Type B pancreatic cell (in vitro differentiated cells): ENCODE measurements at regions not wholly inside any gene's neighbourhood (a gene's known extent, or its start where the extent isn't known, plus 50 kb on each side); places are given as distances from the start of the nearest gene placed in this dataset.

Experiments
- DNase-seq: peaks from one replicate; pipeline ENCODE4 v3.0.0; 2021; ENCODE audit warnings: mixed read lengths; ENCODE audit not compliant: unreplicated experiment; ENCODE audit errors: extremely low spot score
- H3K27ac Mint-ChIP-seq: 2 replicates; pipeline ENCODE4 v1.8.0; 2021; ENCODE audit warnings: mild to moderate bottlenecking, mixed read lengths
- H3K27me3 Mint-ChIP-seq: 2 replicates; pipeline ENCODE4 v1.8.0; 2021; ENCODE audit warnings: mixed read lengths
- H3K36me3 Mint-ChIP-seq: 2 replicates; pipeline ENCODE4 v1.8.0; 2021; ENCODE audit warnings: mixed read lengths
- H3K4me1 Mint-ChIP-seq: one replicate; pipeline ENCODE4 v1.8.0; 2021; ENCODE audit warnings: mixed read lengths; ENCODE audit not compliant: unreplicated experiment
- H3K4me3 Mint-ChIP-seq: 2 replicates; pipeline ENCODE4 v1.8.0; 2021; ENCODE audit warnings: mild to moderate bottlenecking, mixed read lengths
- H3K9me3 Mint-ChIP-seq: 2 replicates; pipeline ENCODE4 v1.8.0; 2021; ENCODE audit warnings: mixed read lengths
- CTCF ChIP-seq: fragments of 200-600 bp; sonication (generic); conservative IDR thresholded peaks from 2 replicates; pipeline ENCODE4 v1.5.0; 2021; ENCODE audit warnings: antibody characterized with exemption, mild to moderate bottlenecking

GRCh38 chr1:30196457-30196856 is 526.9 kb downstream of the MATN1 start:
- DNase-seq, result peak; percentile 43
- Mint-ChIP-seq H3K27me3 (peaks cover 14% of the 10 kb centered on the region), H3K36me3 (no peaks in the 10 kb centered on the region), H3K27ac (no peak overlapping the region), H3K9me3 (no peaks in the 10 kb centered on the region), H3K4me1 (peaks cover 20% of the 10 kb centered on the region), H3K4me3 (no peak overlapping the region)
- TF ChIP-seq CTCF, result no peak

- Mint-ChIP-seq H3K4me1 (peaks cover 20% of the 10 kb centered on the region), H3K9me3 (no peaks in the 10 kb centered on the region), H3K4me3 (no peak overlapping the region), H3K27me3 (peaks cover 14% of the 10 kb centered on the region), H3K27ac (no peak overlapping the region), H3K36me3 (no peaks in the 10 kb centered on the region)
- no peak for TF ChIP-seq CTCF
- no peak for DNase-seq
Measured at GRCh38 chr1:30195424-30196134, 527.8 kb downstream of the MATN1 start.

- peaks cover 15% of the 10 kb centered on the region for H3K27me3 Mint-ChIP-seq
- peaks cover 20% of the 10 kb centered on the region for H3K4me1 Mint-ChIP-seq
- no peak overlapping the region for H3K4me3 Mint-ChIP-seq
- no peak for TF ChIP-seq CTCF
- no peak overlapping the region for H3K27ac Mint-ChIP-seq
- H3K36me3 Mint-ChIP-seq, result no peaks in the 10 kb centered on the region
- no peaks in the 10 kb centered on the region for H3K9me3 Mint-ChIP-seq
- DNase-seq, result no peak
Measured at GRCh38 chr1:30194741-30195423, 528.5 kb downstream of the MATN1 start.

- Mint-ChIP-seq H3K27ac (no peak overlapping the region), H3K4me3 (no peak overlapping the region), H3K36me3 (no peaks in the 10 kb centered on the region), H3K9me3 (no peaks in the 10 kb centered on the region), H3K4me1 (peaks cover 20% of the 10 kb centered on the region), H3K27me3 (peaks cover 21% of the 10 kb centered on the region)
- TF ChIP-seq CTCF, result no peak
- DNase-seq, result no peak
Measured at GRCh38 chr1:30194046-30194619, 529.3 kb downstream of the MATN1 start.

GRCh38 chr1:30192969-30193630 is 530.3 kb downstream of the MATN1 start:
- H3K9me3 Mint-ChIP-seq, result no peaks in the 10 kb centered on the region
- H3K4me3 Mint-ChIP-seq, result no peak overlapping the region
- H3K27ac Mint-ChIP-seq, result no peak overlapping the region
- peaks cover 20% of the 10 kb centered on the region for H3K4me1 Mint-ChIP-seq
- no peaks in the 10 kb centered on the region for H3K36me3 Mint-ChIP-seq
- no peak for TF ChIP-seq CTCF
- DNase-seq, result peak; percentile 40
- peaks cover 28% of the 10 kb centered on the region for H3K27me3 Mint-ChIP-seq
